IPS-18c (cell line): ENCODE measurements at regions not wholly inside any gene's neighbourhood (a gene's known extent, or its start where the extent isn't known, plus 50 kb on each side); places are given as distances from the start of the nearest gene placed in this dataset.

Experiments used
- H3K4me3 ChIP-seq: 2 replicates; pipeline ENCODE4 v1.7.0; 2013; ENCODE audit warnings: low read depth, mild to moderate bottlenecking, low read length, moderate library complexity; ENCODE audit not compliant: insufficient read depth
- H3K9me3 ChIP-seq: one replicate; pipeline ENCODE4 v1.6.1; 2013; ENCODE audit warnings: mild to moderate bottlenecking, low read length, moderate library complexity; ENCODE audit not compliant: control insufficient read depth, insufficient read depth

DNA sequence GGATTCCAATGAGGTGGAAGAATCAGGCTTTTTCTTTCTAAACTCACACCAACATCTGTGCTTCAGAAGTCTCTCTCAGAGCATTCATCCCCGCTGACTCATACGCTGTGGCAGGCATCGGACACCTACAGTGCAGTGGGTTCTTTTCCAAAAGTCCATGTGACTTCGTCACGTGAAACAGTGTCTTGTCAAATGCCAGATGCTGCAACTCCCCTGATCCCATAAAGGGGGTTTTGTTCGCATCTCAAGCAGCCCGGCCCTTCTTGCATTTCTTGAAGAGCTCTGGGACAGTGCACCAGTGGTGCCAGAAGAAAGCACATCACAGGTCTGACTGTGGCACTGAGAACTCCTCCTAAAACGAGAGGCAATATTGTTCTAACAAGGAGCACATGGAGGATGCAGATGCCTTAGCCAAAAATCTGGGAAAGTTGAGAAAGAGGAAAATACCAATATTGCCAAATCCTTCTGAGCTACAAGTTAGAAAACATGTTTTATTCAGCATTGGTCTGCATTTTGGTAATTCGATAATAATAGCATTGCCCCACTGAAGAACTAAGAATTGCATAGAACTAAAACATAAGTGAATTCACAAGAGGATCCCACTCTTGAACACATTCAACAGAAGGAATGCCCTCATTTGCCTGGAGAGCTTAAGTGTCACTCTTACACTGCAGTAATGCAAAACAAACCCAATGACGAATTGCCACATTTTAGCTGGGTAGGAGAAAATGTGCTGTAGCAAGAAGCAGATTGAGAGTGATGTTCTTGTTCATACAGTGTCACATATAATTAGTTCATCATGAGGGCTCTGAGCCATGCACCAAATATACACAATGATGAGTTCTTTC, 204.4 kb downstream of the CXCL12 start:
- no peaks in the 10 kb centered on the region for H3K9me3 ChIP-seq
- no peak overlapping the region for H3K4me3 ChIP-seq

- Histone ChIP-seq H3K4me3 (no peak overlapping the region), H3K9me3 (no peaks in the 10 kb centered on the region)
These were observed 206.0 kb downstream of the CXCL12 start for GRCh38 chr10:44178856-44179255.

DNA sequence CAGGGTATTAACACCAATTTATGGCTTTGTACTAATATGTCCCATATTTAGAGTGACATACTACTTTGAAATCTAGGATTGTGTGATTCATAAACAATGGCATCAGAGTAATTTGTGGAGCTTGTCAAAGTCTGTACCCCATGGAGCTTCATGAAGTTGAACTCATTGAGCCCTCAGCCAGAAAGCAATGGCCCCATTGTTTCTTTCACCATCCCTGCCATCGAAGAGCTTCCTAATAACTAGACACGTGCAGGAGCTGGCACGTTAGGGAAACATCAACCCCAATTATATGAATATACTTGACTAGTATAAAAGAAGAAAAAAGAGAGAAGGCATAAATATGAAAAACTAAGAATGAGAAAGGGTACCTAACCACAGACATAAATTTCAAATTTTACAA, 206.6 kb downstream of the CXCL12 start:
- H3K4me3 ChIP-seq = no peak overlapping the region
- H3K9me3 ChIP-seq = no peaks in the 10 kb centered on the region

DNA sequence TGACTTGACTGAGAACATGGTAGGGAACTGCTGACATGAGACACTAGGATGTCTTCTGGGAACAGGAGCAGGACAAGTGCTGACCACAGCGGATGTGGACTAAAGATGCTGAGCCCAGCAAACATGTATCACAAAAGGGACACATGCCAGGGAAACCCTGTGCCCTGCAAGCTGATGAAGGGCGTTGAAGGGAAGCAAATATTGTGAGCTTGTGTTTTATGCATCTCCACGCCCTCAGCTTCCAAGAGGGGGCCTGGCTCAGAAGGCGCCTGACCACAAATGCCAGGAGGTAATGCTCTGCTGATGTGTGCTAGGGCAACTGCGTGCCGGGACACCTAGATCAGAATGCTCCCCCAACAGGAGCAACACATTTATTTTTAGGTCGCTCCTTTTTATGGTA, 207.3 kb downstream of the CXCL12 start:
- no peak overlapping the region for H3K4me3 ChIP-seq
- no peaks in the 10 kb centered on the region for H3K9me3 ChIP-seq

- Histone ChIP-seq H3K9me3 (no peaks in the 10 kb centered on the region), H3K4me3 (no peak overlapping the region)
These were observed 208.6 kb downstream of the CXCL12 start for GRCh38 chr10:44176311-44176710.

GRCh38 chr10:44173608-44173894, 211.3 kb downstream of the CXCL12 start:
- Histone ChIP-seq H3K4me3 (no peak overlapping the region), H3K9me3 (no peaks in the 10 kb centered on the region)

- Histone ChIP-seq H3K9me3 (no peaks in the 10 kb centered on the region), H3K4me3 (no peak overlapping the region)
These were observed 211.9 kb downstream of the CXCL12 start for GRCh38 chr10:44172883-44173607.

- H3K9me3 ChIP-seq = no peaks in the 10 kb centered on the region
- H3K4me3 ChIP-seq = no peak overlapping the region
These were observed 213.1 kb downstream of the CXCL12 start for GRCh38 chr10:44171765-44172164.

DNA sequence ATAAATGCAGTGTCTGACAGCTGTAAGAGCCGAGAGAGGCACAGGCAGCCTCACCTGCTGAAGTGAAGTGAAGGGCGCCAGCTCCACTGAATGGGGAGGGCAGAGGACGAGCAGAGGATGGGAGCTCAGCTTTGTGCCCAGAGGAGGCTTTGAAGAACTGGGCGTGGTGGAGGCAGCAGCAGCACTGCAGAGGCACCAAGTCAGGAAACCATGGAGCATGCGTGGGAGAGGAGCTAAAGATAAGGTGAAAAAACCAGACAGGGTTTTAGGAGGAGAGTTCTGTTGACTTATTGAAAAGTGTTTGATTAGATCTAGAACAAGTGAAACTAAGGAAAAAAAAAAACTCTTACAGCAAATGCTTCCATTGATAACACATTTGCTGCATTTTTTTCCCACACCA, 216.4 kb downstream of the CXCL12 start:
- no peak overlapping the region for H3K4me3 ChIP-seq
- no peaks in the 10 kb centered on the region for H3K9me3 ChIP-seq

- no peaks in the 10 kb centered on the region for H3K9me3 ChIP-seq
- H3K4me3 ChIP-seq = no peak overlapping the region
These were observed 217.1 kb downstream of the CXCL12 start for GRCh38 chr10:44167752-44168151.

- no peak overlapping the region for H3K4me3 ChIP-seq
- no peaks in the 10 kb centered on the region for H3K9me3 ChIP-seq
These were observed 218.5 kb downstream of the CXCL12 start for GRCh38 chr10:44166441-44166840.

DNA sequence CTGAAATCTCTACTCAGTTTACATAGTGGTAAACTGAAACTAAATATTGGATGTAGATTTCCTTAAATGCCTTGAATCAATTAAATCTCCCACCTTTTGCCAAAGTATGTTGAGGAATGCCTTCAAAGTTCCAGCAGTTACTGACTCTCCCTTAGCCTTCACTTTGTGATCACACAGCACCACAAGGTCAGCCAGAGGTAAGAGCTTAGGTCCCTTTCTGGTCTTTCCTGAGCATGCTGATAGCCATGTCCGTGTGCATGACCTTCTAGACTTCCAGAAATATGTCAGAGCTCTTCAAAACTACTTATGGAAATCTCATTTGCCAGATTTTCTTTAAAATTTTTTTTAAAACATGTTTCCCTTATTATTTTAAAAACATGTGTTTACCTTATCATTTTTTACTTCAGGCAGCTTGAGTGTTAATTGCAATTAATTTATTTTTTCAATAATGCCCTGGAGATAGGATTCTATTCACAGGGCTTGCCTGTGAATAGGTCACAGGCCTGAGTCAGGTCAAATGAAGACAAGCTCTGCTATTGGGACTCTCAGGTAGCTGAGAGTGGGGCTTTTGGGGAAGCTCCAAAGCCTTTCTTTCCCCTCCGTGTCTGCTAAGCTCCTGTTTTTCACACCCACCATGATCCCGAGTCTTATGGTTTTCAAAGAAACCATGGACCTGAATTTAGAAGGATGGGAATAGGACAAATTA, 220.5 kb downstream of the CXCL12 start:
- no peak overlapping the region for H3K4me3 ChIP-seq
- H3K9me3 ChIP-seq = no peaks in the 10 kb centered on the region

GRCh38 chr10:44161184-44161583, 223.7 kb downstream of the CXCL12 start:
- no peak overlapping the region for H3K4me3 ChIP-seq
- peaks cover 6% of the 10 kb centered on the region for H3K9me3 ChIP-seq

DNA sequence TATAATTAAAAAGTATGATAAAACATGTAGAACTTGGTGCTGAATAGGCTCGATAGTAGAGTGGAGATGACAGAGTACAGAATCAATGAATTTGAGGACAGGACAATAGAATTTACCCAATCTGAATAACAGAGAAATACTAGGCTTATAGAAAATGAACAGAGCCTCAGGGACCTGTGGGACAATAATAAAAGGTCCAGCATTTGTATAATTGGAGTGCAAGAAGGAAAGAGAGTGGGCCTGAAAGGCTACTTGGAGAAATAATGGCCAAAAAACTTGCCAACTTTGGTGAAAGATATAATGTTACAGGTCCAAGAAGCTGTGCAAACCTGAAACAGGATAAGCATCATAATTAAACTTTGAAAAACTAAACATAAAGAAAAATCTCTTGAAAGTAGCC, 227.3 kb downstream of the CXCL12 start:
- Histone ChIP-seq H3K4me3 (no peak overlapping the region), H3K9me3 (peaks cover 6% of the 10 kb centered on the region)

- H3K9me3 ChIP-seq = peaks cover 6% of the 10 kb centered on the region
- H3K4me3 ChIP-seq = no peak overlapping the region
These were observed 229.9 kb downstream of the CXCL12 start for GRCh38 chr10:44154956-44155355.

- peaks cover 6% of the 10 kb centered on the region for H3K9me3 ChIP-seq
- no peak overlapping the region for H3K4me3 ChIP-seq
These were observed 230.8 kb downstream of the CXCL12 start for GRCh38 chr10:44153918-44154670.

DNA sequence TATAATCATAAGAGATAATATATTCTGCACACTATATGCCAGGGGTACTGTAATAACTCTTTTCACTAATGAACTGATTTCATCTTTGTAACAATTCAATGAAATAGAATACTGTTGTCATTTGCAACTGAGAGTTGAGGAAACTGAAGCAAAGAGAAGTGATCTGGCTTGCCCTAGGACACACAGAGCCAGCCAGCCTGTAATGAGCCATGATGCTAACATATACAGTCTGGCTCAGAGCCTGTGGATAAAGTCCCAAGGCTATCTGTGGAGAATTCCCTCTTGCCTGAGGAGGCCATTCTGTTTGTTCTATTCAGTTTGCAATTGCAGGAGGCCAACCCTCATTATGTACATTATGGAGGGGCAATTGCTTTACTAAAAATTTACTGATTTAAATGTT, 241.3 kb downstream of the CXCL12 start:
- Histone ChIP-seq H3K9me3 (peaks cover 2% of the 10 kb centered on the region), H3K4me3 (no peak overlapping the region)
